ENCODE measurements at regions not wholly inside any gene's neighbourhood (a gene's known extent, or its start where the extent isn't known, plus 50 kb on each side); places are given as distances from the start of the nearest gene placed in this dataset.

DNA sequence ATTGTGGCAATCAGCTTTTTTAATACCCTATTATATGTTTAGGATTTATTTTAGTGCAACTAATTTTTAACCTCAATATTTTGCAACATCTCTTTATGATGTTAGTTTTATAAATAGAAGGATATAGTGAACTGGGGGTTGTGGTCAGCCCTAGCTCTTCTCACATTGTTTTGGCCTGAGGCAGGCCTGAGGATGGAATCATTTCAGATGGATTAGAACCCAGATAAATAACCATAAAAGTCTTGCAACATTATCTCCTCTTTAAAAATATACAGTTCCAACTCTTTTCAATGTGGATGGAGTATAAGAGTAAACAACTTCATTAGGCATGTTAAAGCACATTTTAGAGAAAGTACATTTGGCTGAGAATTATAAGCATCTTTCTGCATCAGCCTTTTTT lies 522.7 kb downstream of the NR2F1-AS1 start:
- no peak overlapping the region for H3K27ac ChIP-seq
- intact Hi-C loops (cut with DNase I) = no loop called here
- H3K27me3 ChIP-seq = no peaks in the 10 kb centered on the region
- no peak for ATAC-seq
- no peaks in the 10 kb centered on the region for H3K36me3 ChIP-seq
- DNase-seq = no peak
- no peak overlapping the region for H3K4me3 ChIP-seq
- H3K9me3 ChIP-seq = no peaks in the 10 kb centered on the region
- H3K4me1 ChIP-seq = no peaks in the 10 kb centered on the region
- no peak for TF ChIP-seq POLR2A (IDR thresholded peaks at IDR 0.05)

DNA sequence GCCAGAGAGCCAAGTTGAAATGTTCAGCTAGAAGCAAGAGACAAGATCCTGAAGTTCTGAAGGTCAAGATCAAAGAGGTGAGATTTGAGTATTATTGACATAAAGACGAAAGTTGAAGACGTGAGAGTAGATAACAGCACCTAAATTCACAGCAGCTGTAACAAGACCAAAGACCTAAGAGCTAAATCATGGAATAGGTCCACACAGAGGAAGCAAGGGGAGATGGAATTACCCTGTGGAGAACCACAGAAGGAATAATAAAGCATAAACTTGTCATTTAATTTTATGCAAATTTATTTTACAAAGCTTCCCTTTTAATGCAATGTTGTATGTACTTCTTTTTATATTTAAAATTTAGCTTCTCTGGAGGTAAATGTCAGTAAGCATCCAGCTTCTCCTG lies 523.7 kb downstream of the NR2F1-AS1 start:
- Histone ChIP-seq H3K27ac (no peak overlapping the region), H3K27me3 (no peaks in the 10 kb centered on the region), H3K4me3 (no peak overlapping the region), H3K9me3 (no peaks in the 10 kb centered on the region), H3K4me1 (no peaks in the 10 kb centered on the region), H3K36me3 (no peaks in the 10 kb centered on the region)
- intact Hi-C loops (cut with DNase I) = no loop called here
- TF ChIP-seq, protein P1, sequence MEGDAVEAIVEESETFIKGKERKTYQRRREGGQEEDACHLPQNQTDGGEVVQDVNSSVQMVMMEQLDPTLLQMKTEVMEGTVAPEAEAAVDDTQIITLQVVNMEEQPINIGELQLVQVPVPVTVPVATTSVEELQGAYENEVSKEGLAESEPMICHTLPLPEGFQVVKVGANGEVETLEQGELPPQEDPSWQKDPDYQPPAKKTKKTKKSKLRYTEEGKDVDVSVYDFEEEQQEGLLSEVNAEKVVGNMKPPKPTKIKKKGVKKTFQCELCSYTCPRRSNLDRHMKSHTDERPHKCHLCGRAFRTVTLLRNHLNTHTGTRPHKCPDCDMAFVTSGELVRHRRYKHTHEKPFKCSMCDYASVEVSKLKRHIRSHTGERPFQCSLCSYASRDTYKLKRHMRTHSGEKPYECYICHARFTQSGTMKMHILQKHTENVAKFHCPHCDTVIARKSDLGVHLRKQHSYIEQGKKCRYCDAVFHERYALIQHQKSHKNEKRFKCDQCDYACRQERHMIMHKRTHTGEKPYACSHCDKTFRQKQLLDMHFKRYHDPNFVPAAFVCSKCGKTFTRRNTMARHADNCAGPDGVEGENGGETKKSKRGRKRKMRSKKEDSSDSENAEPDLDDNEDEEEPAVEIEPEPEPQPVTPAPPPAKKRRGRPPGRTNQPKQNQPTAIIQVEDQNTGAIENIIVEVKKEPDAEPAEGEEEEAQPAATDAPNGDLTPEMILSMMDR (IDR thresholded peaks at IDR 0.05) = no peak
- TF ChIP-seq POLR2A (IDR thresholded peaks at IDR 0.05) = no peak
- 37 to 53% (median 47%) methylated on average over 2 of the region's 2 CpGs for WGBS, 4 donors
- no peak for ATAC-seq
- no peak for DNase-seq

DNA sequence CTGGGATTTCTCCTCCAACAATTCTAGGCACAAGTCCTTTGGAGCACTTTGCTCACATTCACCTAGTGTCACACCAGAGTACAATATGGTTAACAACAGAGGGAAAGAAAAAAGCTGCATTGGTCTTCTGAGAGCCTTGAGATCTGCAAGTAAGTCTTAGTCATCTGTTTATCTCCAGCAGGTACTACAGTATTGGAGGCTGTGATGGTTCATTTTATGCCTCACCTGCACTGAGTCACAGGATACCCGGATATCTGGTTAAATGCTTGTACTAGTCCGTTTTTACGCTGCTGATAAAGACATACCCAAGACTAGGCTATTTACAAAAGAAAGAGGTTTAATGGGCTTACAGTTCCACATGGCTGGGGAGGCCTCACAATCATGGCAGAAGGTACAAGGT lies 525.0 kb downstream of the NR2F1-AS1 start:
- H3K27me3 ChIP-seq = no peaks in the 10 kb centered on the region
- ATAC-seq (no peak), DNase-seq (no peak)
- H3K27ac ChIP-seq = no peak overlapping the region
- intact Hi-C loops (cut with DNase I) = no loop called here
- no peak for TF ChIP-seq POLR2A (IDR thresholded peaks at IDR 0.05)
- TF ChIP-seq, protein P1 (IDR thresholded peaks at IDR 0.05) = no peak
- H3K4me1 ChIP-seq = no peaks in the 10 kb centered on the region
- H3K36me3 ChIP-seq = no peaks in the 10 kb centered on the region
- H3K4me3 ChIP-seq = no peak overlapping the region
- WGBS, 4 donors = 88 to 95% (median 91%) methylated on average over 3 of the region's 3 CpGs
- no peaks in the 10 kb centered on the region for H3K9me3 ChIP-seq

DNA sequence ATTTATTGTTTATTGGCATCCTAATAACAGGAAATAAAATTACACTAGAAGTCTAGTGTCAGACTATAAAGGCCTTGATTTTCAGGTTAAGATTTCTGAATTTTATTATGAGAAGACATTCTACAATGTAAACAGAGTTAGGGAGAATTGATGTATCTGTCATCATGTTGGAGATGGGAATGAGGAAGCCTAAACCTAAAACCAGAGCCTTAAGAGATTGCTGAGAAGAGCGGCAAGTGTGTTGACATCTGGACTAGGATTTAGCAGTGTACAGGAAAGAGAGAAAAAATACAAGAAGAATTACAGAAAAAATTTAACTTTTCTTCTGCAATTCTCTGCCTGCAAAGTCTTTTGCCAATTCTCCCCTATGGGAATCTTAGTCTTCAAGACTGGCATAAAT lies 525.5 kb downstream of the NR2F1-AS1 start:
- intact Hi-C loops (cut with DNase I) = no loop called here
- H3K4me3 ChIP-seq = no peak overlapping the region
- no peaks in the 10 kb centered on the region for H3K9me3 ChIP-seq
- H3K27ac ChIP-seq = no peak overlapping the region
- no peaks in the 10 kb centered on the region for H3K4me1 ChIP-seq
- no peak for DNase-seq
- no peak for ATAC-seq
- H3K27me3 ChIP-seq = no peaks in the 10 kb centered on the region
- WGBS, 4 donors = 94 to 98% (median 98%) methylated on average over 1 of the region's 1 CpG
- no peak for TF ChIP-seq POLR2A (IDR thresholded peaks at IDR 0.05)
- TF ChIP-seq, protein P1 (IDR thresholded peaks at IDR 0.05) = no peak
- no peaks in the 10 kb centered on the region for H3K36me3 ChIP-seq

DNA sequence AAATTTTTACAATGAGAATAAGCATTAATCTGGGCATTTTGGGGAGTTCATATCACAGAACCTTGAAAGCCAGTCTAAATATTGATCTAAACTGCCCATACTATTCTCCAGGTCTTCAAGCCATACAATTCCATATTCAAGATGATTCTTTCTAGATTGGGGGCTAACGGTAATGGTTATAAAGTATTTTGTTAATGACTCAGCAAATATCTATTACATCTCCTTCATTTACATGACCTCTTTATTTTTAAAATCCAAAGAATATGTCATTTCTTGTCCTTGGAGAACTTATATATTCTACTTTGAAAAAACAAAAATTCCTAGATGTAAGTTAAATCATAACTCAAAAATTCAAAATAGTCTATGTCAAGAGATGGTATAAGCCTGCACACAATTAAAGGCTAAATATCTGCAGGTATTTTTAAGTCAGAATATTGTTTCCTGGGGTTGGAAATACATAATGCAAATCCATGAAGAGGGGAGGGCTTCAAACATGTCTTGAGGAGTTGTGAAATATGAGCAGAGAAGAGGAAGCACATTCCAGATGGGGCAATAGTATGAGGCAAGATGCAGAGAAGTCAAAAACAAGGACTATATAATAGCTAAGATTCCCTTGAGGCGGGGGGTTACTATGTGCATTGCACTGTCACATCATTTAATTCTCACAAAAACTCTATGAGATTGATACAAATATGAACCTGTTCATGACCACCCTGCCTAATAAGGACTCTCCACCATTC lies 526.4 kb downstream of the NR2F1-AS1 start:
- intact Hi-C loops (cut with DNase I) = no loop called here
- TF ChIP-seq, protein P1 (IDR thresholded peaks at IDR 0.05) = no peak
- TF ChIP-seq POLR2A (IDR thresholded peaks at IDR 0.05) = no peak
- H3K4me1 ChIP-seq = no peaks in the 10 kb centered on the region
- H3K27ac ChIP-seq = no peak overlapping the region
- no peak overlapping the region for H3K4me3 ChIP-seq
- DNase-seq = no peak
- H3K36me3 ChIP-seq = no peaks in the 10 kb centered on the region
- no peak for ATAC-seq
- 48 to 95% (median 49%) methylated on average over 2 of the region's 2 CpGs for WGBS, 4 donors
- no peaks in the 10 kb centered on the region for H3K9me3 ChIP-seq
- H3K27me3 ChIP-seq = no peaks in the 10 kb centered on the region

Data from heart left ventricle (tissue), 16 donors.